ENCODE measurements at regions not wholly inside any gene's neighbourhood (a gene's known extent, or its start where the extent isn't known, plus 50 kb on each side); places are given as distances from the start of the nearest gene placed in this dataset.

- Histone ChIP-seq H3K9me3 (ENCODE audit: insufficient read depth, low read depth, low read length) (no peaks in the 10 kb centered on the region), H3K4me1 (ENCODE audit: insufficient read depth, low read length, poor library complexity, severe bottlenecking) (no peaks in the 10 kb centered on the region), H3K9me2 (replicated peaks; ENCODE audit: low read depth, low read length) (no peaks in the 10 kb centered on the region), H2AFZ (ENCODE audit: low read length) (no peak overlapping the region), H3F3A (ENCODE audit: low read depth) (no peaks in the 10 kb centered on the region), H3K36me3 (ENCODE audit: insufficient read depth, low read length) (no peaks in the 10 kb centered on the region), H4K20me1 (ENCODE audit: insufficient read depth, low read length, poor library complexity, severe bottlenecking) (no peaks in the 10 kb centered on the region), H3K79me2 (ENCODE audit: insufficient read depth, low read length) (no peaks in the 10 kb centered on the region), H3K4me2 (ENCODE audit: low read depth, low read length, poor library complexity, severe bottlenecking) (no peak overlapping the region), H3K9ac (ENCODE audit: low read depth, low read length, poor library complexity, severe bottlenecking) (no peak overlapping the region), H3K4me3 (ENCODE audit: low read length, poor library complexity, severe bottlenecking) (no peak overlapping the region), H3K27me3 (ENCODE audit: insufficient read depth, low read length, poor library complexity, severe bottlenecking) (no peaks in the 10 kb centered on the region)
- TF ChIP-seq CTCF (conservative IDR thresholded peaks at IDR 0.05; ENCODE audit: low read length) (no peak), EZH2phosphoT487 (IDR thresholded peaks at IDR 0.05; ENCODE audit: borderline replicate concordance) (no peak)
Measured at GRCh38 chr12:78599366-78599765, 265.2 kb upstream of the SYT1 start.

- H2AFZ ChIP-seq (ENCODE audit: low read length) = no peak overlapping the region
- H3F3A ChIP-seq (ENCODE audit: low read depth) = no peaks in the 10 kb centered on the region
- no peaks in the 10 kb centered on the region for H4K20me1 ChIP-seq (ENCODE audit: insufficient read depth, low read length, poor library complexity, severe bottlenecking)
- TF ChIP-seq CTCF (conservative IDR thresholded peaks at IDR 0.05; ENCODE audit: low read length) (no peak), EZH2phosphoT487 (IDR thresholded peaks at IDR 0.05; ENCODE audit: borderline replicate concordance) (no peak)
- H3K4me2 ChIP-seq (ENCODE audit: low read depth, low read length, poor library complexity, severe bottlenecking) = no peak overlapping the region
- no peak overlapping the region for H3K4me3 ChIP-seq (ENCODE audit: low read length, poor library complexity, severe bottlenecking)
- H3K79me2 ChIP-seq (ENCODE audit: insufficient read depth, low read length) = no peaks in the 10 kb centered on the region
- no peaks in the 10 kb centered on the region for H3K9me3 ChIP-seq (ENCODE audit: insufficient read depth, low read depth, low read length)
- no peaks in the 10 kb centered on the region for H3K4me1 ChIP-seq (ENCODE audit: insufficient read depth, low read length, poor library complexity, severe bottlenecking)
- no peak overlapping the region for H3K9ac ChIP-seq (ENCODE audit: low read depth, low read length, poor library complexity, severe bottlenecking)
- no peaks in the 10 kb centered on the region for H3K9me2 ChIP-seq (replicated peaks; ENCODE audit: low read depth, low read length)
- H3K36me3 ChIP-seq (ENCODE audit: insufficient read depth, low read length) = no peaks in the 10 kb centered on the region
- H3K27me3 ChIP-seq (ENCODE audit: insufficient read depth, low read length, poor library complexity, severe bottlenecking) = no peaks in the 10 kb centered on the region
Measured at GRCh38 chr12:78600541-78600940, 264.0 kb upstream of the SYT1 start.

GRCh38 chr12:78611504-78611903, 253.1 kb upstream of the SYT1 start:
- Histone ChIP-seq H2AFZ (ENCODE audit: low read length) (no peak overlapping the region), H3K4me3 (ENCODE audit: low read length, poor library complexity, severe bottlenecking) (no peak overlapping the region), H3K27me3 (ENCODE audit: insufficient read depth, low read length, poor library complexity, severe bottlenecking) (no peaks in the 10 kb centered on the region)

More at GRCh38 chr12:78611504-78611903, 253.1 kb upstream of the SYT1 start:
- Histone ChIP-seq H3K9ac (ENCODE audit: low read depth, low read length, poor library complexity, severe bottlenecking) (no peak overlapping the region), H3K36me3 (ENCODE audit: insufficient read depth, low read length) (no peaks in the 10 kb centered on the region), H3K9me3 (ENCODE audit: insufficient read depth, low read depth, low read length) (no peaks in the 10 kb centered on the region), H3K79me2 (ENCODE audit: insufficient read depth, low read length) (no peaks in the 10 kb centered on the region), H4K20me1 (ENCODE audit: insufficient read depth, low read length, poor library complexity, severe bottlenecking) (no peaks in the 10 kb centered on the region), H3K4me2 (ENCODE audit: low read depth, low read length, poor library complexity, severe bottlenecking) (no peak overlapping the region), H3F3A (ENCODE audit: low read depth) (no peaks in the 10 kb centered on the region), H3K9me2 (replicated peaks; ENCODE audit: low read depth, low read length) (no peaks in the 10 kb centered on the region), H3K4me1 (ENCODE audit: insufficient read depth, low read length, poor library complexity, severe bottlenecking) (no peaks in the 10 kb centered on the region)
- no peak for TF ChIP-seq CTCF (conservative IDR thresholded peaks at IDR 0.05; ENCODE audit: low read length)
- TF ChIP-seq EZH2phosphoT487 (IDR thresholded peaks at IDR 0.05; ENCODE audit: borderline replicate concordance) = no peak

All from Loucy (cell line).